OCI-LY1 (cell line): ENCODE measurements at regions not wholly inside any gene's neighbourhood (a gene's known extent, or its start where the extent isn't known, plus 50 kb on each side); places are given as distances from the start of the nearest gene placed in this dataset.

Experiments used
- EZH2 ChIP-seq: fragments of 200-600 bp; sonication (generic), shearing (Covaris generic); IDR thresholded peaks from 2 replicates; pipeline ENCODE4 v1.8.0; 2017; ENCODE audit warnings: borderline replicate concordance, mixed run types, mild to moderate bottlenecking, antibody characterized with exemption, low read length, moderate library complexity, mixed read lengths
- TF ChIP-seq, protein P1 (sequence below): fragments of 200-600 bp; sonication (generic), shearing (Covaris generic); IDR thresholded peaks from 2 replicates; pipeline ENCODE4 v1.5.1; 2017; ENCODE audit warnings: mild to moderate bottlenecking, antibody characterized with exemption, low read length, moderate library complexity, mixed read lengths

DNA sequence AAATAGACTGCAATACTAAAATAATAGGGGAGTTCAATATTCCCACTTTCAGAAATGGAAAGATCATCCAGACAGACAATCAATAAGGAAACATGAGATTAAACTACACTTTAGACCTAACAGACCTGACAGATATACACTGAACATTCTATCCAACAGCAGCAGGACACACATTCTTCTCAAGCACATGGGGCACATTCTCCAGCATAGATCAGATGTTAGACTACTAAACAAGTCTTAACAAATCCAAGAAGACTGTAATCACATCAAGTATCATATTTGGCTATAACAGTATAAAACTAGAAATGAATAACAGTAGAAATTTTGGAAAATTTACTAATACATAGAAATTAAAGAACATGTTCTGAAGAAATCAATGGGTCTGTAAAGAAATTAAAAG lies 458.9 kb upstream of the ANKRD30A start:
- TF ChIP-seq EZH2 = no peak
- TF ChIP-seq, protein P1, sequence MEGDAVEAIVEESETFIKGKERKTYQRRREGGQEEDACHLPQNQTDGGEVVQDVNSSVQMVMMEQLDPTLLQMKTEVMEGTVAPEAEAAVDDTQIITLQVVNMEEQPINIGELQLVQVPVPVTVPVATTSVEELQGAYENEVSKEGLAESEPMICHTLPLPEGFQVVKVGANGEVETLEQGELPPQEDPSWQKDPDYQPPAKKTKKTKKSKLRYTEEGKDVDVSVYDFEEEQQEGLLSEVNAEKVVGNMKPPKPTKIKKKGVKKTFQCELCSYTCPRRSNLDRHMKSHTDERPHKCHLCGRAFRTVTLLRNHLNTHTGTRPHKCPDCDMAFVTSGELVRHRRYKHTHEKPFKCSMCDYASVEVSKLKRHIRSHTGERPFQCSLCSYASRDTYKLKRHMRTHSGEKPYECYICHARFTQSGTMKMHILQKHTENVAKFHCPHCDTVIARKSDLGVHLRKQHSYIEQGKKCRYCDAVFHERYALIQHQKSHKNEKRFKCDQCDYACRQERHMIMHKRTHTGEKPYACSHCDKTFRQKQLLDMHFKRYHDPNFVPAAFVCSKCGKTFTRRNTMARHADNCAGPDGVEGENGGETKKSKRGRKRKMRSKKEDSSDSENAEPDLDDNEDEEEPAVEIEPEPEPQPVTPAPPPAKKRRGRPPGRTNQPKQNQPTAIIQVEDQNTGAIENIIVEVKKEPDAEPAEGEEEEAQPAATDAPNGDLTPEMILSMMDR = no peak
